Suprapubic skin (tissue), 4 donors: ENCODE measurements at regions not wholly inside any gene's neighbourhood (a gene's known extent, or its start where the extent isn't known, plus 50 kb on each side); places are given as distances from the start of the nearest gene placed in this dataset.

Experiments used
- CTCF ChIP-seq, 2 donors: fragments of 200-600 bp in 1 of 2; fragments of 450-650 bp in 1 of 2; sonication (generic) in 1 of 2; IDR thresholded peaks; one replicate each; pipeline ENCODE4 v1.5.1; 2016 to 2019; ENCODE audit warnings: antibody characterized with exemption in 2 of 2, mild to moderate bottlenecking in 1 of 2, moderate library complexity in 1 of 2
- EP300 ChIP-seq: sonication (generic); formaldehyde crosslinking; IDR thresholded peaks from one replicate; pipeline ENCODE4 v1.6.1; 2017; ENCODE audit warnings: antibody characterized with exemption
- POLR2AphosphoS5 ChIP-seq, 3 donors: sonication (generic); formaldehyde crosslinking; IDR thresholded peaks; one replicate each; pipeline ENCODE4 v1.6.1; 2017; ENCODE audit warnings: antibody characterized with exemption in 3 of 3

- TF ChIP-seq CTCF (IDR thresholded peaks at IDR 0.05) (no peak), POLR2AphosphoS5 (IDR thresholded peaks at IDR 0.05) (no peak), EP300 (no peak)
These were observed 147.3 kb upstream of the DPH6 start for GRCh38 chr15:35693286-35693685.
